ENCODE measurements at regions not wholly inside any gene's neighbourhood (a gene's known extent, or its start where the extent isn't known, plus 50 kb on each side); places are given as distances from the start of the nearest gene placed in this dataset.
"Not testable (repeated sequence)": the region's sequence is repeated elsewhere in the genome, so short reads cannot be mapped to it uniquely, and the experiment has no call there.

DNA sequence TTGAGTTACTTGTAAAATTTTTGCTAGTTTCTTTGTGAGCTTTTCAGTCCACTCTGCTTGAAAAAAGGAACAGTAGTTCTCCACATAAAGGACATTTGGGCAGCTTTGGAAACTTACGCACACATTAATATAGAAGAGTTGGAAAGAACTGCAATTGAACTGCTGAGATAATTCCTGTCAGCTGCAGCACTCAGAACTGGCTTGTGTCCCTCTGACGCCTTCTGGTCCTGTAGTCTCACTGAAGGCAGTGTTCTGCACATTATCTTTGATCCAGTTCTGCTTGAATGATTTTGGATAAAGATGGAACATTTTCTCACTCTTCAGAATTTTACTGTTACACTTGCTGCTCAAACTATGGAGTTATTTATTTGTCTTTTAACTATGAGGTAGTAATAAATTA is 901.9 kb downstream of the OTOL1 start:
- no peak overlapping the region for H3K27ac ChIP-seq
- no peaks in the 10 kb centered on the region for H3K4me1 ChIP-seq
- no peaks in the 10 kb centered on the region for H3K27me3 ChIP-seq
- H3K4me3 ChIP-seq = no peak overlapping the region
- H3K4me2 ChIP-seq = no peak overlapping the region
- no peaks in the 10 kb centered on the region for H3K9me3 ChIP-seq (replicated peaks in 1 of 11)
- no peaks in the 10 kb centered on the region for H3K36me3 ChIP-seq
- H3K9ac ChIP-seq = no peak overlapping the region
- TF ChIP-seq Cebpa-rat (IDR thresholded peaks at IDR 0.05) = no peak
- no peaks in the 10 kb centered on the region for H4K20me1 ChIP-seq

DNA sequence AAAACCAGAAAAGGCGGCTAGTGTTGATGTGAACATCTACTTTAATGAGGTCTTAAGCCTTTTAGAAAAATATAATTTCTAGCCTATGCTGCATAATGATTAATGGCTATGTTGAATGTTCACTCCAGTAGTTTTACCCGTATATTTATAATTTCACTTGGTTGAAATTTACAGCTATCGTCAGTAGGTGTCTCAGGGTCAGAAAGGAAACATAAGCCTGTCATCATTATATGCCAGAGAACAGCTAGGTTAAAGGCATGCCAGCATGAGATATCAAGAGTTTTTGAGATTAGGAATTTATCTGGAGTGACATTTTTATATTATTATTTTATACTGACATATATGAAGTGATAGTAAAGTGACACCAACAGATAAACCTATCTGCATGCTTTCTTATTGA is 904.1 kb downstream of the OTOL1 start:
- Histone ChIP-seq H3K27me3 (no peaks in the 10 kb centered on the region), H4K20me1 (no peaks in the 10 kb centered on the region), H3K4me1 (no peaks in the 10 kb centered on the region), H3K9me3 (replicated peaks in 1 of 11) (no peaks in the 10 kb centered on the region), H3K36me3 (no peaks in the 10 kb centered on the region), H3K9ac (no peak overlapping the region), H3K4me2 (no peak overlapping the region), H3K4me3 (no peak overlapping the region), H3K27ac (no peak overlapping the region)
- no peak for TF ChIP-seq Cebpa-rat (IDR thresholded peaks at IDR 0.05)

- H3K4me3 ChIP-seq; H3K4me1 ChIP-seq; H3K4me2 ChIP-seq; H3K9ac ChIP-seq; H3K36me3 ChIP-seq; H3K27ac ChIP-seq; H4K20me1 ChIP-seq; H3K9me3 ChIP-seq (replicated peaks in 1 of 11); H3K27me3 ChIP-seq: not testable (repeated sequence)
Observed at GRCh38 chr3:162411556-162411955, 914.9 kb downstream of the OTOL1 start.

GRCh38 chr3:162421721-162422120 is 925.1 kb downstream of the OTOL1 start:
- Histone ChIP-seq H3K9me3 (replicated peaks in 1 of 11) (no peaks in the 10 kb centered on the region), H3K27me3 (no peaks in the 10 kb centered on the region), H4K20me1 (no peaks in the 10 kb centered on the region), H3K36me3 (no peaks in the 10 kb centered on the region), H3K4me3 (no peak overlapping the region), H3K4me2 (no peak overlapping the region), H3K9ac (no peak overlapping the region), H3K4me1 (no peaks in the 10 kb centered on the region), H3K27ac (no peak overlapping the region)
- no peak for TF ChIP-seq Cebpa-rat (IDR thresholded peaks at IDR 0.05)

DNA sequence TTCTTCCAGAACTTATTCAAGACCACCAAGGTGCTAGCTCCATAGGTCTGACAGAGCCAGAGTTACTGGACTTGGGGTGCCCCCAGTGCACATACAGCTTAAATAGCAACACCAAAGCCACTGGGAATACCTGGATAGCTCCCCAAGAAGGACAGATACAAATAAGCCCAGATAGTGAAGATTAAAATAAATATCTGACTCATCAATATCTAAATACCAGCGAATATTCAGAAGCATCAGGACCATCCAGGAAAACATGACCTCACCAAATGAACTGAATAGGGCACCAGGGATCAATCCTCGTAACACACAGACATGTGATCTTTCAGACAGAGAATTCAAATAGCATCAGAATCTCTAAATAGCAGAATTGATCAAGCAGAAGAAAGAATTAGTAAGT is 931.6 kb downstream of the OTOL1 start:
- Histone ChIP-seq H4K20me1 (no peaks in the 10 kb centered on the region), H3K4me1 (no peaks in the 10 kb centered on the region), H3K36me3 (no peaks in the 10 kb centered on the region), H3K4me3 (no peak overlapping the region), H3K27ac (no peak overlapping the region), H3K27me3 (no peaks in the 10 kb centered on the region), H3K9me3 (replicated peaks in 1 of 11) (no peaks in the 10 kb centered on the region), H3K4me2 (no peak overlapping the region), H3K9ac (no peak overlapping the region)
- TF ChIP-seq Cebpa-rat (IDR thresholded peaks at IDR 0.05) = no peak

DNA sequence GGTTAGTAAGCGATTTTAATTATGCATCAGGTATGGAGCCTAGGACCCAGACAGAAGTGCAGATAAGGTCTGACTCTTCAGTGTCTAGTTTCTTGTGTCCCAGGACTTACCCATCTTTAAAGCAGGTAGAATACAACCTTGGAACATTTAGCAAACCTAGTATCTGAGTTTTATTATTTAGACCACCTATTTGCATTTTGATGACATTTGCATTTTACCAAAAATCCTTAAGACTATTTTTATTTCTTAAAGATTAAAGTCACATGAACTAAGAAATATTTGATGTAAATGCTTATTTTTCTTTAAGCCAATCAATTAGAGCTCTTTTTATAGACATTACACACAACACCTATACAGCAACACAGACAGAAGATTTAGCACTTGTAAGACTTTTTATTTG is 939.1 kb downstream of the OTOL1 start:
- Histone ChIP-seq H3K27me3 (no peaks in the 10 kb centered on the region), H3K9ac (no peak overlapping the region), H4K20me1 (no peaks in the 10 kb centered on the region), H3K4me1 (no peaks in the 10 kb centered on the region), H3K9me3 (replicated peaks in 1 of 11) (no peaks in the 10 kb centered on the region), H3K27ac (no peak overlapping the region), H3K36me3 (no peaks in the 10 kb centered on the region), H3K4me3 (no peak overlapping the region), H3K4me2 (no peak overlapping the region)
- no peak for TF ChIP-seq Cebpa-rat (IDR thresholded peaks at IDR 0.05)

- Histone ChIP-seq H3K9ac (no peak overlapping the region), H3K27ac (no peak overlapping the region), H3K4me1 (no peaks in the 10 kb centered on the region), H3K9me3 (replicated peaks in 1 of 11) (no peaks in the 10 kb centered on the region), H3K36me3 (no peaks in the 10 kb centered on the region), H3K4me3 (no peak overlapping the region), H3K27me3 (no peaks in the 10 kb centered on the region), H3K4me2 (no peak overlapping the region), H4K20me1 (no peaks in the 10 kb centered on the region)
- no peak for TF ChIP-seq Cebpa-rat (IDR thresholded peaks at IDR 0.05)
Observed at GRCh38 chr3:162436826-162437225, 940.2 kb downstream of the OTOL1 start.

GRCh38 chr3:162437480-162437879 is 940.9 kb downstream of the OTOL1 start:
- Histone ChIP-seq H3K4me1 (no peaks in the 10 kb centered on the region), H3K9me3 (replicated peaks in 1 of 11) (no peaks in the 10 kb centered on the region), H3K9ac (no peak overlapping the region), H3K4me3 (no peak overlapping the region), H3K36me3 (no peaks in the 10 kb centered on the region), H3K4me2 (no peak overlapping the region), H4K20me1 (no peaks in the 10 kb centered on the region), H3K27ac (no peak overlapping the region), H3K27me3 (no peaks in the 10 kb centered on the region)
- TF ChIP-seq Cebpa-rat (IDR thresholded peaks at IDR 0.05) = no peak

DNA sequence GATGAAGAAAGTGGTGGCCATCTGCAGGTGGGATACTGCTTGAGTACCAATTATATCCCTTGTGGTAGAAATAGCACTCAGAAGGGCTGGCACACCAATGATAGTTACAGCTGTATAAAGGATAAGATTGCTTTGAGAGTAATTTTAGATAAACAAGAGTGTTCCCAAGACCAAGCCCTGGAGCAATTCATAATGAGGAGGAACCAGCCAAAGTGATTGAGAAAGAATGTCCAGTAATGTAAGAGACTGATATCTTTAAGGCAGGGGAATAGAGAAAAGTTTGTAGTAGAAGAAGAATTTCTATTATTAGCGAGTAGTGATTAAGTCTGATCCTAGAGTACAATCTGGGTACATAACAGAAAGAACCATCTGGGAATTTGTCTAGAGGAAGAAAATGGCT is 945.1 kb downstream of the OTOL1 start:
- Histone ChIP-seq H3K27ac (no peak overlapping the region), H3K9ac (no peak overlapping the region), H4K20me1 (no peaks in the 10 kb centered on the region), H3K9me3 (replicated peaks in 1 of 11) (no peaks in the 10 kb centered on the region), H3K4me1 (no peaks in the 10 kb centered on the region), H3K4me3 (no peak overlapping the region), H3K27me3 (no peaks in the 10 kb centered on the region), H3K36me3 (no peaks in the 10 kb centered on the region), H3K4me2 (no peak overlapping the region)
- TF ChIP-seq Cebpa-rat (IDR thresholded peaks at IDR 0.05) = no peak

DNA sequence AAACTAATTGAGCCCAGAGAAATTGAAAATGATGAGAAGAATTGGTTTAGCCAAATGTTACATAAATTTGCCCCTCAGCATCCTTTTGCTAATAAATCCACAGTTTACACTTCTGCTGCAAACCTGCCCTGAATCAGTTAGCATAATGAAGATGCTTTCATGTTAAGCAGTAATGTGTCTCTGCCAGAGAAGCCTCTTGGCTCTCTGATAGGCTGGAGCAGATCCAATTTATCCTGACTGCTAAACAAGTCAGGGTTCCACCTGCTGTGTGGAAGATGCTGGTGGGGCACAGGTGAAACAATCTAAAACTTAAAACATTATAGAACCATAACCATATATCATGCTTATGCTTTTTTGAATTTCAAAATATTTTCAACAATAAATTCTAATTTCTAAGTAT is 946.8 kb downstream of the OTOL1 start:
- H3K36me3 ChIP-seq = no peaks in the 10 kb centered on the region
- TF ChIP-seq Cebpa-rat (IDR thresholded peaks at IDR 0.05) = no peak
- H3K4me2 ChIP-seq = no peak overlapping the region
- no peaks in the 10 kb centered on the region for H4K20me1 ChIP-seq
- no peaks in the 10 kb centered on the region for H3K27me3 ChIP-seq
- H3K4me3 ChIP-seq = no peak overlapping the region
- no peak overlapping the region for H3K9ac ChIP-seq
- H3K4me1 ChIP-seq = no peaks in the 10 kb centered on the region
- no peaks in the 10 kb centered on the region for H3K9me3 ChIP-seq (replicated peaks in 1 of 11)
- H3K27ac ChIP-seq = no peak overlapping the region

- no peak overlapping the region for H3K27ac ChIP-seq
- no peak overlapping the region for H3K4me2 ChIP-seq
- no peaks in the 10 kb centered on the region for H3K36me3 ChIP-seq
- no peaks in the 10 kb centered on the region for H4K20me1 ChIP-seq
- H3K9ac ChIP-seq = no peak overlapping the region
- H3K4me3 ChIP-seq = no peak overlapping the region
- no peaks in the 10 kb centered on the region for H3K4me1 ChIP-seq
- H3K27me3 ChIP-seq = no peaks in the 10 kb centered on the region
- H3K9me3 ChIP-seq (replicated peaks in 1 of 11) = no peaks in the 10 kb centered on the region
- no peak for TF ChIP-seq Cebpa-rat (IDR thresholded peaks at IDR 0.05)
Observed at GRCh38 chr3:162468791-162469190, 972.2 kb downstream of the OTOL1 start.

All from BLaER1 treated with 17β-estradiol and CSF1 and Interleukin-3, amounts not matched to agents 10 nM and 100 nM (cell line).